HG03565 (cell line): ENCODE measurements at regions not wholly inside any gene's neighbourhood (a gene's known extent, or its start where the extent isn't known, plus 50 kb on each side); places are given as distances from the start of the nearest gene placed in this dataset.

ENCODE experiments used
- ATAC-seq: cut with Tn5 transposase; IDR thresholded peaks from one replicate; pipeline ENCODE4 v1.9.1; 2021; ENCODE audit warnings: mild to moderate bottlenecking, moderate library complexity; ENCODE audit not compliant: unreplicated experiment

DNA sequence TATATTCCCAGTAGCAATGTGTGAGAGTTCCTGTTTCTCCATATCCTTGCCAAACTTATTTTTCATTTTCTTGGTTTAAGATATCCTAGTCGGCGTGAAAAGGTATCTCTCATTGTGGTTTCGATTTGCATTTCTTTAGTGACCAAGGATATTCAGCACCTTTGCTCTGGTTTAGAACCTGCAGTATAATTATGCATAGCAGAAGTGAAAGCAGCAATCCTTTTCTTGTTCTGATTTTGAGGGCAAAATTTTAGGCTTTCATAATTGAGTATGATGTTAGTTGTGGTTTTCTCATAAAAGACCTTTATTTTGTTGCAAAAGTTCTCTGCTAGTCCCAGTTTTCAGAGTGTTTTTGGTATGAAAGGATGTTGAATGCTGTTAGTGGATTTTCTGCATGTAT, 491.0 kb downstream of the FGF9 start:
- ATAC-seq: peak; percentile 93

DNA sequence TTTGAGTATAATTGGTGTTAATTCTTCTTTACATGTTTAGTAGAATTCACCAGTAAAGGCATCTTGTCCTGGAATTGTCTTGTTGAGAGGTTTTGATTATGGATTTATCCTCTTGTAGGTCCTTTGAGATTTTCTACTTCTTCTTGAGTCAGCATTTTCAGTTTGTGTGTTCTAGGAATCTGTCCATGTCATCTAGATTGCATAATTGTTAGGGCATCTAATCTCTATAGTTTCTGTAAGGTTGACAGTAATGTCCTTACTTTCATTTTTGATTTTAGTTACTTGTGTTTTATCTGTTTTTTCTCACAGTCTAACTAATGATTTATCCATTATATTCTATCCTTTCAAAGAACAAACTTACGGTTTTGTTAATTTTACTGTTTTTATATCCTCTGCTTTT, 492.0 kb downstream of the FGF9 start:
- ATAC-seq: peak; percentile 36

DNA sequence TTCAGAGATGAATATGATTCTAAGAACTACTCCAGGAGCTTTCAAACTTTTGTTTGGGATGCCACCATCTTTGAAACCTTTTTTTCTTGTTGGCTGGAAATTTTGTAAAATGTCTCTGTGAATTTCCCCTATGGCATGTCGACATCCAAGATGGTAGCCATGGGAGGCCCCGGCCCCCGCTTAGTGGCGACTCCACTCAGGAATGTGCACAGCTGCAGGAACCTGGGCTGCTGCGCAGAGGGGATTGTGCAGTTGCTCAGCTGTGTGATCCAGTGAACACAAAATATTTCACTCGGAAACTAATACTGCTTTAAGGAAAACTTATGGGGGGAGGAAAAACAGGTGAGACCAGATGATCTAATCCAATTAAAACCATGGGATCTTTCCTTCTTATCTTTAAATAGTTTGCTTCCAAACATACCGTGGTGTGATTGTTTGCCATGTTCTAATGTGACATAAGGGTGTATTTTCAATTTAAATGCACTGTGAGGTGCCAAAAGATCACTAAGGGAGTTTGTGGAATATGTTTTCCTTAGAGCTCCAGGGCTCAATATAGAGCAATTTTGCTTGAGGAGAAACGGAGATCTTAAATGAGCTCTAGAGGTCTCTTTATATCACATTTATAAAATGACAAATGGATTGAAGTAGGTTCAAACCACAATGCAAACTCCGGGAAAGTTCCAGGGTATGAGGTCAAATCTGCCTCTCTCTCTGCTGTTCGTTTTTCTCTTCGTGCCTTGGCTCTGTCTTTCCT, 497.7 kb downstream of the FGF9 start:
- ATAC-seq: no peak

DNA sequence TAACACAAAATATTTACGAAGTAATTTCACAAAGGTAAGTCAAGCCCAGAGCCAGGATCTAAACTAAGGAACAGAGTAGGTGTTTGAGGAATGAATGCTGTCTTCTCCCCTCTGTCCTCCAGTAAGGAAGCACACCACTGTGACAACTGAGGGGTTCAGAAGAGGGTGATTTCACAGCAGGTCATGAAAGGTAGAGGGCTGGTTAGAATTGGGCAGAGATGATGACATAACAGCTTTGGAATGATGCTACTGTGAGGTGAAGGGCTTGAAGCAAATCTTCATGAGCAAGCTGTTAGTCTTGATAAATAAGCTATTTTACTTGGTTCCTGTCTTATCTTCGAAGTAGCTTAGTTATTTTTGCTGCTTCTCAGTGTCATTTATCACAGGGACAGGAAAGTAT, 498.6 kb downstream of the FGF9 start:
- no peak for ATAC-seq

DNA sequence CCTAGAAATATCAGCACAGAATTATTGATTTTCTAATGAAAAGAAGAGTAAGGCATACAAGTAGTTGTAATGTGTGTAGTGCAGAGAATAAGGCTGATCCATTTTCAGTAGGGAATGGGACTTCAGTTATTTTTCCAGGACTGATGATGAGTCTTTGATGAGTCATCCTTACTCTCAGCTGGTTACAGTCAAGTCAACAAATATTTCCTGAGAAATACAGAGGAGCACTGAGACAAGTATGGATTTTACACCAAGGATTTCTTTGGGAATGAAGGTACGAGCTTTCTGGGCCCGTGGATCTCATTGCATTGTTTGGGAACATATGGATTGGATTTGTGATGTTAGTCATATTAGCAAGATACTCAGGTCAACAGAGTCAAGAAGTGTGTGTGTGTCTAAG, 502.7 kb downstream of the FGF9 start:
- ATAC-seq: no peak

DNA sequence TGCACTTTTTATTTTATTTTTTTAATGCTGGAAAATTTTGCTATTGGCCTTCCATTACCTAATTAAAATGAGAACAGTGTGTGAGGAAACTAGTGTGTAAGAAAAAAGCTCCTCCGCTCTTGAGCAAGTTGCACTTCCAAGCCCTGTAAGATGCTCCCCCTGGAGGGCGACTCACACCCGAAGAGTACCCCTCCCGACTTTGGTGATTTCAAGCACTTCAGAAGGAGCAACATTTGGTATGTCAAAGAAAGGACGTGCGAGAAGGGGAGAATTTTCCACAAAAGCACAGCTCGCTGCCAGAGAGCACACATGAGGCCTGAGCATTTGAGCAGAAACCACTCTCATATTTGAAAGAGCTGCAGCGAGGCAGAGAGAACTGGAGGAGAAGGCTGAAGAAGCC, 504.4 kb downstream of the FGF9 start:
- ATAC-seq: no peak

DNA sequence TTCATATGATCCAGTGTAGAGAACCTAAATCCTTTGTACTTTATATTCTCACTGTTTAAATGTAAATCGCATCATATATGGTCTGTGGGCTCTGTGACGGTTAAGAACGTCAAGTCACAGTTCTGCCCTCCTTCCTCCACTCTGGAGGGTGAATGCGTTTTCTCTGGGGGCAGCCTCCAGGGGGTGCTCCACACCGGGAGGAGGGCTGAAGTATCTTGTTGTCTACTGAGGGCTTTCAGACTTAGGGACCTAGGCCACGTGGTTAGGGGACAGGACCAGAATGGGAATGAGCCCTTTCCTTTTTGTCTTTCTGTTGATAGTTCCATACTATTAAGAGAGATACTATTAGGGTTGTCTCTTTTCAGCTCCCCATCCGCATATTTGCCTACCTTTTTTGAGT, 504.9 kb downstream of the FGF9 start:
- no peak for ATAC-seq

DNA sequence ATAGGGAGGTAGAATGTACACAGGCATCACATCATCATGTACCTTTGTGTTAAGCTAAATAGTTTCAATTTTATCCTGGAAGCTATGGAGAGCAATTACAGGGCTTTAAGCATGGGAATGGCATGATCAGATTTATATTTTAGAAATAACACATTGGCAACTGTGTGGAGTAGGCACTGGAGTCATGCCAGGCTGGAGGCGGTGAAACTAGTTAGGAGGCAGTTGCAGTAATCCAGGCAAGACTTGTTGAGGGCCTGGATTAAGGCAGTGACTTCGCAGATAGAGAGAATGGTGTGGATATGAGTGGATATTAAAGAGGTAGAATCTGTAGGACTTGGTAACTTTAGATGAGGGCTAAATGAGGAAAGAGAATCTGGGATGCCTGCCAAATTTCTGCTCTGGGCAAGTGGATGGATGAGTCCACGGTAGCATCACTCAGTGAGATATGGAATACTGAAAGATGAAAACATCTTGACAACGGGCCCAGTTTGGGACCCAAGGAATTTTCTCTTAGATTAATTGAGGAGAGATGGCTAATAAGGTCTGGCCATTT, 506.2 kb downstream of the FGF9 start:
- ATAC-seq: no peak

DNA sequence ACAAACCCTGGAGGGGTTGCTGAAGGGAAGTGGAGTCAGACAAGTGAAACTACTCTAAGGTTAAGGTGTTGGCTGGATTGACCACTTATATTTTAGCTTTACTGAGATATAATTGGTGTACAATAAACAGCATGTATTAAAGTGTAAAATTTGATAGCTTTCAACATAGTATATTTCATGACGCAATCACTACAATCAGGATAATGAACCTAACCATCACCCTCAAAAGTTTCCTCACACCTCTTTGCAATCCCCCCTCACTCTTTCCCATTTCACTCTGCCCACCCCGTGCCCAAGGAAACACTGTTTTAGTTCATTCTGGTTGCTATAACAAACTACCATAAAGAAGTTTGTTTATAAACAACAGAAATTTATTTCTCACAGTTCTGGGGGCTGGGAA, 508.0 kb downstream of the FGF9 start:
- ATAC-seq: no peak

DNA sequence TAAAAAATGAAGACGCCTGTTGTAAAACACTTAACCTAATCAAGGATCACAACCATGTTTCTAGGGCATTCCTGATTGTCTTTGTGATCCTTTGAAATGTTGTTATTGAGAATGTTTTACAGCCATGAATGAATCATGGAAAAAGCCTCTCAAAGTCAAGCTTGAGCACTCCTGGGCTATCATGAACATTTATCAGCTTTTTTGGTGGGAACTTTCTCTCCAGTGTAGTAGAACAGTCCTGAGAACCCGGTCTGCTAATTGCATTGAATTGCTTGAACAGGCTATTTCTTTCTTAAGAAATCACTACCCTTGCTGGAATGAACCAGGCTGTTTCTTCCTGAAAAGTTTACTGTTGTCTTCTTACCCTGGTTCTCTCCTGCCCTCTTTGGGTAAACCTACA, 516.5 kb downstream of the FGF9 start:
- ATAC-seq: no peak

DNA sequence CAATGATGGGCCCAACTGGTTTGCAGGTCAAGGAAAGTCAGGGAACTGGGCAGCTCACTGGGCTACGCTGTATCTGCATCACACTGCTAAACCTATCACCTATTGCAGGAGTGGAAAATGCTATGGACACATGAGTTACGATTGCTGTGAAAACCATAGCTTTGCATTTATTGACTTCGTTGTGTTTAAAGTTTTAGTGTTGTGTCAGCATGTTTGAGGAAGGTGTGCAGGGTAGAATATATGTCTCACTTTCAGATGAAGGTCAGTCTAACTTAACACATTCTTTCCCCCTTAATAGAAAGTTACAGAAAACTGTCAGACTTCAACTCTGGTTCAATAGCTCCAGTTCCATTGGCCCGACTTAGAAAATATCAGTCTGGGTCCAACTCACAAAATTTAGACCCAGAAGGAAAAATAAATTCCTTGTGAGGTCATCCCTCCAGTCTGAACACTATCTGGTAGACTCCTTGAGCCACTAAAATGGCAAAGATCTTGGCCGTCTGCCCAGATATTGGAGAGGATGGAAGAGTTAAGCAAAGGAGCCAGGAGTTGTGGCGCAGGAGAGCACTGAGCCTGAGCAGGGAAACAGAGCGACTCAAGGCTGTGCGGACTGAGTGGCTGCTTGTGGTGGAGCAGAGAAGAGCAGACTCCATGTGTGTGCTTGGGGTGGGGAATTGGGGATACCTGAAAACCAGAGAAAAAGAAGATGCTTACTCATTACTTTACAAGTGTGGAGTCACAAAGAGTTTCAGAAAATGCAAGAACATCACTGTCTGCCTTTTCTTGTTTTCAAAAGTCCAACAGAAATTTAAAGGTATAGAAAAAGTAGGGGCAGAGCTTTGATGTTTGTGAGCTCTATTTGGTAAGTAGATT, 518.5 kb downstream of the FGF9 start:
- ATAC-seq: no peak

DNA sequence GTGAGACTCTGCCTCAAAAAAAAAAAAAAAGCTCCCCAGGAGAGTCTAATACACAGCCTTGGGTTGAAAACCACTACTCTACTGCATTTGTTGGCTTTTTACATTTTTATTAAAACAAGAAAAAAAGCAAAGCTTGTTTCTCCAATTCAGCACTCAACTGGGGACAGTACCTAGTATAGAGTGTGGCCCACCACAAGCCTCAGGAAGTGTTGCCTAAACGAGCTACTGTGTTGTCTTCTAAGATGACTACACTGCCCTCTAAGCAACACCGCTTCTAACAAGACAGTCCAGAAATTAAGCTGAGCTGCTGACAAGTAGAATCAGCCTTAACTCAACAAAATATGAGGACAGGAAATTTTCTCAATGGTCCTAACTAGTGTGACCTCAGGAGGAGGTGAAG, 522.2 kb downstream of the FGF9 start:
- ATAC-seq: no peak

DNA sequence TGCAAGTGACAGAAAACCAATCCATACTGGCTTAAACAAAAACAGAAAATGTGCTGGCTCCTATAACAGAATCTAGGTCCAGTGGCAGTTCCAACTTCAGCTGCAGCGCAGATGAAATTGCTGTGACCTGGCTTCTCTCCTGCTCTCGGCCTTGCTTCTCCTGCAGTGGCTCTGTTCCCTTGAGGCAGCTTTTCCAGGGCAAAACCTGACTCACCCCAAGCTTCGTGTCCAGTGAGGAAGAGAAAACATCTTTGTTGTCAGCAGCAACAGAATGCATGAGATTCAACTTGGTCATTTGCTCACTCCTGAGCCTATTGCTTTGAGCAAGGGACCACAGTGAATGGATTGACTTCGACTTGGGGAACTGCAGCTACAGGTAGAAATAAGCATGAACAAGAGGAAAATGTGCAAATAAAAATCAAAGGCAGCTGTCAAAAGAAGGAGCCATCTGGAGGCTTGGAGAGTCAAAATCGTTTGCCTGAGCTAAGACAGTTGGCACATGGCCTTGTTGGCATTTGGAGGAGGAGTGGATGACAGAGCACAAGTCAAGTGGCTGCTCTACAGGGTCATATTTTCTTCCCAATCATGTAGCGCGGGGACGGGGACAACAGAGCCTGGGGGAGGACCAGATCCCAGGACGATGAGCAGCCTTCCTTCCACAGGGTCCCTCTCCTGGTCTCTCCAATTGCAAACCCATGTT, 523.4 kb downstream of the FGF9 start:
- ATAC-seq: no peak

DNA sequence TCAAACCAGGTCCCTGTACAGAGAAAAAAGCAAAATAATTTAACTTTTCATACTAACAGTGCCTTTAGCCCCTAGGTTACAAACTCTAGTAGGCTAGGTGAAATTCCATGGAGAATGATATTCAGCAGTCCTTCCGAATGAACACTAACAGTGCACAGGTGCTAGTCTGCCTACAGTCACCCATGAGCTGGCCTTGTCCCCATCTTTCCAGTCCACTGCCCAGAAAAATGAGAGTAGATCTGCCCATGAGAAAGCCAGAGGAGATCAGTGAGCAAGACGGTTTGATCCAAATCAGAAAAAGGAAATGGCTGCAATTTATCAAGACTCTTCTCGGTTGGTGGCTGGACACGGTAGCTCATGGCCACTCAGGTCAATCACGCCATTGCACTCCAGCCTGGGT, 524.9 kb downstream of the FGF9 start:
- no peak for ATAC-seq

DNA sequence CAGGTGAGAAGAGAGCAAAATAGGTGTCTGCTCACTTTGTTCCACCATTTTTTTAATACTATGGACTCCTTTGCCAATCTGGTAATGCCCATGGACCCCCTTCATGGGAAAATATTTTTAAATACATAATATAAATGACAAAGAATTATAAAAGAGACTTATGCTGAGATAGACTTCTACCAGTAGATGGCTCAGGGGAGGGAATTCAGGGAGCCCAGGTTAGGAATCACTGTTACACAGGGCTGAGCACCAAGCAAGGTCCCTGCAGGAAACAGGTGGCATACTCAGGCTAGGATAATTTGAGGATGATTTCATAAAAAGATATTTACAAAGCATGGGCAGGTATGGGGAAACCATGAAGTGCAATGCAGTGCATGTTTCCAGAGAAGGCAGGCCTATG, 525.9 kb downstream of the FGF9 start:
- no peak for ATAC-seq

DNA sequence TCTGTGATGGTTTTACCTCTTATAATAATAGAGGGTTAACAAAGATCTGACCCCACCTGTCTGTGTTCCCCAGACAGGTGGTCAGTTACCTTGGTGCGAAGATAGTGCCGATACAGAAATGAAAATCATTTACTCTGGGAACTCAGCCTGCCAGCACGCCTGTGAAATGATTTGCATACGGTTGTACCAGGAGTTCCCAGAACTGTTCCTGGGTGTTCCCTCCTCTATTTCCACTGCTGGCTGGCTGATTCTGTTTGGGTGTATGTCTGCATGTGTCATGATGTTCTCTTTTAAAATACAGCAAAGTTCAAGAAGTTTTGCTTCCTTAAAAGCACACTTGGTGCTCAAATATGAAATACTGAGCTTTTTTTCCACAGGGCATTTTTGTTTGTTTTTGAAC, 527.1 kb downstream of the FGF9 start:
- no peak for ATAC-seq

DNA sequence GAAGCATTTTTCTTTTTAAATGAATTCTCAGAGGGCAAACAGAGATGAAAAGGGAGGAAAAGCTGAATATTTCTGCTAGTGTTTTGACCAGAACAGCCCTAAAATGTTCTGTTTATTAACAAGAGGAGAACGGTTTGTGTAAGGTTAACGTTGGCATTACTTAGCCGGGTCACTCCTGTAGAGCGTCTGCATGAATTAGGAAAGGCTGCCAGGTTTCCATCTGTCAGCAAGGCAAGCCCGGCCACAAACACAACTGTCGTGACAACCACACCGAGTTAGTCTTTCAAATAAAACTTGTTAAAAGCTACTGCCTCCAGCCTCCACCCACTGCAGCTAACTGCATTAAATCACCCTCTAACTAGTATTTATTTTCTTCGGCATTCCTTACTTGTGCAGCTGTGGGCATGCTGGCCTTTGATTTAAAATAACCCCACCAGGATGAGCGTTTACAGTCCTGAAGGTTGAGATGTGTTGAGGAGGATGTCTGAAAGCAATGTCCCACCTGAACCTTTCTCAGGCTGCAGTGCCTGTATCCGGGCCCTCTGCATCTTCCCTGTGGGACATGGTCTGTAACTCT, 527.9 kb downstream of the FGF9 start:
- ATAC-seq: no peak

DNA sequence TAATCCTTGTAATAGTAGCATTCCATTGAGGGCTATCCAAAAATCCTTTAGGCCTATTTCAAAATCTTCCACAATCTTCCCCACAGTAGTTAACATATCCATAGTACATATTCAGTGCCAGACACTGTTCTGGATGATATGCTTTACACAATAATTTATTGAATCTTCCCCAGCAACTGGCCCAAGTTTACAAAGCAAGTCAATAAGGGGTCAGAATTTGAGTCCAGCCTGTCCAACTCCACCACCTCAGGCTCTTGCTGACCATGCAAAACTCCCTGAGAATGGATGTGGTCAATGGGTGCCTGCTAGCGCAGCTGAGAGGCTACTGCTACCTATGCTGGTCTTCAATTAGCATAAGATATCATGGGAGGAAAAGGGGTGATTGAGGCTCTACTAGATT, 529.6 kb downstream of the FGF9 start:
- ATAC-seq: no peak

DNA sequence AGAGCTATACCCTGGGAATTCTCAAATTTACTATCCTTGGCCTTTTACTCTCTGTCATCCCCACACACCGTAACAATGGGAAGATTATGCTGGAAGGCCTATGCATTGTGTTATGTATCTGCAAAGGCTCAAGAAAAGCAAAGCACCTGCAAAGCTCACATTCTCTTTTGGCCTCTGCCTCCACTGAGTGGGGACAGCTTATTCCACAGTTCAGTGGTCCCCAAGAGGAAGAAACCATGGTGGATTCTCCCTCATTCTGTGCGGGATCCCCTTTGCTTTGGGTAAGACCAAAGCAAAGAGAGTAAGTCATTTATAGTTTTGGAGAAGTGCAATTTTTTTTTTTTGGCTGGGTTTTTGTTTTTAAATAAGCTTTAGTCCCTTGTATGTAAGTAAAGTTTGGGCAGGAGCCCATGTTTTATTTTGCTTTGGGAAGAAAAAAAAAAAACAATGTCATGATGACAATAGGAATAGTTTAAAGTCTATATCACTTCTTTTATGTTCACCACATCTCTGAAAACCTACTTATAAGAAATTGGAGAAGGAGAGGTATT, 530.6 kb downstream of the FGF9 start:
- no peak for ATAC-seq

DNA sequence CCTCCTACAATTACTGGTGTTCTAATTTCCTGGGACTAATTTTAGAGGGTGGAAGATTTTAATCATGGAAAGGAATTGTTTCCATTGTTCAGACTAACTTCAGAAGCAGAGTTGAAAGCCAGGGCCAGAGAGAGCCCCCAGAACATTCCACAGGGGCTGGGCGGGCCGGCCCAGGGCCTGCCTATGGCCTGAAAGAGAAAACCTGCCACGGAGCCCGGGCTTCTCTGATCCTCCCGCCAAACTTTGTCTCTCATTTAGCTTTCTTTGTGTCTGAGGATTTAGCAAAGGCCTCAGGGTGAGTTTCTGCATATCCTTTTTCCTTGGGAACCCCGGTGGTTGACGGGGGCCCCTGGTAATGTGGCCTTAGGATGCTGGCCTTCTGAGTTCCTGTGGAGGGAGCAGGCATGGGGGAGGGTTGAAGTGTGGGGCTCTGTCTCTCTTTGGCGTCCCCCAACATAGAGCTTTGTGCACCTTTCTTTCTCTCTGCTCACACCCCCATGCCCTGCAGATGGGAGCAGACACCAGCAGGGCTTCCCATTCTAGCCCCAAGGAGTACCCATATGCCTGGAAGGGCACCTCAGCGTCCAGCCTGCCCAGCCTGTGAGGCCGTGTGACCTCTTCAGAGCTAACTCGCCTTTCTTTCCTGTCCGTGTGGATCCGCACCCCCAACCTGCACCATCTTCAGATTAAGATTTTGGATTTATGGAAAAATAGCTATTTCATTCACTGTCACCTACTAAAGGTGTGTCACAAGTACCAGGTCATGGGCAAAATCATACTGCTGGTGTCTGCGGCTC, 539.5 kb downstream of the FGF9 start:
- ATAC-seq: no peak
